Neural crest cell (in vitro differentiated cells): ENCODE measurements at regions not wholly inside any gene's neighbourhood (a gene's known extent, or its start where the extent isn't known, plus 50 kb on each side); places are given as distances from the start of the nearest gene placed in this dataset.

Experiments
- DNase-seq: peaks from one replicate; pipeline ENCODE4 v3.0.0; 2021; ENCODE audit warnings: low read depth, mixed read lengths, low spot score
- H3K27ac Mint-ChIP-seq: one replicate; pipeline ENCODE4 v1.8.0; 2021; ENCODE audit warnings: mild to moderate bottlenecking, mixed read lengths; ENCODE audit not compliant: unreplicated experiment
- H3K27me3 Mint-ChIP-seq: 2 replicates; pipeline ENCODE4 v1.8.0; 2021; ENCODE audit warnings: low read depth, mild to moderate bottlenecking, mixed read lengths
- H3K36me3 Mint-ChIP-seq: 2 replicates; pipeline ENCODE4 v1.8.0; 2021; ENCODE audit warnings: low read depth, mild to moderate bottlenecking, mixed read lengths
- H3K4me1 Mint-ChIP-seq: 2 replicates; pipeline ENCODE4 v1.8.0; 2021; ENCODE audit warnings: mixed read lengths
- H3K4me3 Mint-ChIP-seq: one replicate; pipeline ENCODE4 v1.8.0; 2021; ENCODE audit warnings: mild to moderate bottlenecking, mixed read lengths
- H3K9me3 Mint-ChIP-seq: 2 replicates; pipeline ENCODE4 v1.8.0; 2021; ENCODE audit warnings: mixed read lengths
- TF ChIP-seq, protein P1 (sequence below): fragments of 200-600 bp; sonication (generic); conservative IDR thresholded peaks from 2 replicates; pipeline ENCODE4 v1.5.0; 2021; ENCODE audit warnings: antibody characterized with exemption, mild to moderate bottlenecking

DNA sequence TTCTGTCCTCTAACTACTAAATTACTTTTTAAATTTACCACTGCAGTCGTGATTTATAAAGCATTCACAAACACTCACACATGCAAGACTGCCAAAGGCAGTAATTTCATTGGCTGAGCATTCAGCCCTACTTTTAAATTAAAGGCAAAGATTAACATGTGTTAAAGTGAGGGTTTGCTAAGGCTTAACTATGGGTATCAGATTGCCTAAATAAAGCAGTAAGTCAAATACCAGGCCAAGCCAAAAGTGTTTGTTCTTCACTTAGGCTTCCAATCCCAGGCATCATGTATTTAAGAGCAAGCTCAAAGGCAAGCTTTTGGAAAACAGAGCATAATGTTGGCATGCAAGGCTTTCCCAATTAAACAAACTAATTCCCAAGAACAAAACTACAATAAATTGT, 187.3 kb downstream of the SUCNR1 start:
- Mint-ChIP-seq H3K27ac (no peak overlapping the region), H3K9me3 (no peaks in the 10 kb centered on the region), H3K4me3 (no peak overlapping the region), H3K27me3 (no peaks in the 10 kb centered on the region), H3K36me3 (no peaks in the 10 kb centered on the region), H3K4me1 (no peaks in the 10 kb centered on the region)
- TF ChIP-seq, protein P1, sequence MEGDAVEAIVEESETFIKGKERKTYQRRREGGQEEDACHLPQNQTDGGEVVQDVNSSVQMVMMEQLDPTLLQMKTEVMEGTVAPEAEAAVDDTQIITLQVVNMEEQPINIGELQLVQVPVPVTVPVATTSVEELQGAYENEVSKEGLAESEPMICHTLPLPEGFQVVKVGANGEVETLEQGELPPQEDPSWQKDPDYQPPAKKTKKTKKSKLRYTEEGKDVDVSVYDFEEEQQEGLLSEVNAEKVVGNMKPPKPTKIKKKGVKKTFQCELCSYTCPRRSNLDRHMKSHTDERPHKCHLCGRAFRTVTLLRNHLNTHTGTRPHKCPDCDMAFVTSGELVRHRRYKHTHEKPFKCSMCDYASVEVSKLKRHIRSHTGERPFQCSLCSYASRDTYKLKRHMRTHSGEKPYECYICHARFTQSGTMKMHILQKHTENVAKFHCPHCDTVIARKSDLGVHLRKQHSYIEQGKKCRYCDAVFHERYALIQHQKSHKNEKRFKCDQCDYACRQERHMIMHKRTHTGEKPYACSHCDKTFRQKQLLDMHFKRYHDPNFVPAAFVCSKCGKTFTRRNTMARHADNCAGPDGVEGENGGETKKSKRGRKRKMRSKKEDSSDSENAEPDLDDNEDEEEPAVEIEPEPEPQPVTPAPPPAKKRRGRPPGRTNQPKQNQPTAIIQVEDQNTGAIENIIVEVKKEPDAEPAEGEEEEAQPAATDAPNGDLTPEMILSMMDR = no peak
- DNase-seq = no peak

DNA sequence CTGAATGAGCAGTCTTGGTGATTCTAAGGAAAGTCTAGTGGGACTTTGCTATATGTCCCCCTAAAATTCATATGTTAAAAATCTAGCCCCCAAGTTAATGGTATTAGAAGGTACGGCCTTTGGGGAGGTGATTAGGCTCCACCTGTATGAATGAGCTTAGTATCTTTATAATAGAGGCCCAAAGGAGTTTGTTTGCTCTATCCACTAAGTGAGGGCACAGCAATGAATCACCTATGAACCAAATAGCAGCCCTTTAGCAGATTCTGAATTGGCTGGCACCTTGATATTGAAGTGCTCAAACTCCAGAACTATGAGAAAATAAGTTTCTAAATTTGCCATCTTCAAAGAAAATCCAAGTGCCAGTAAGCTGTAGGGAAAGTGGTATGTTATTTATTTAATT, 187.9 kb downstream of the SUCNR1 start:
- H3K4me3 Mint-ChIP-seq = no peak overlapping the region
- no peaks in the 10 kb centered on the region for H3K27me3 Mint-ChIP-seq
- no peak for DNase-seq
- no peaks in the 10 kb centered on the region for H3K4me1 Mint-ChIP-seq
- no peaks in the 10 kb centered on the region for H3K36me3 Mint-ChIP-seq
- H3K27ac Mint-ChIP-seq = no peak overlapping the region
- TF ChIP-seq, protein P1 = no peak
- H3K9me3 Mint-ChIP-seq = no peaks in the 10 kb centered on the region

DNA sequence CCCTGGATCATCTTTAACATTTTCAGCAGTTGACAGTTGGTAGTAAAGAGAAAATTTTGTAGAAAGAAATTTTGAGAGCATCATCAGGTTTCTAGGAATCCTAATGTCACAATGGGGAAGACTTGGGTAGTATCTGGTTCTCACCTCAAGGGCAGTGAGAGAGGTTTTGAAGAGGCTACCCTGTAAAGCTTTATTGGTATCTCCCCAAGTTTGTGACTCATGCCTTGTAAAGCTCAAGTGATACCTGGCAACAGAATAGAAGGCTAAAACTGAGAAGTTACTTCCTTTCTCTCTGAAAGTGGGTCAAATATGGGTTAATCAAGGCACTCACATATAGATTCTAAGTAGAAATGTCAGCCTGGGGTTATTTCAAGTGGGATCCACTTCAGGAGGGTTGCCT, 196.4 kb downstream of the SUCNR1 start:
- H3K36me3 Mint-ChIP-seq = no peaks in the 10 kb centered on the region
- no peaks in the 10 kb centered on the region for H3K4me1 Mint-ChIP-seq
- TF ChIP-seq, protein P1 = no peak
- H3K27me3 Mint-ChIP-seq = no peaks in the 10 kb centered on the region
- DNase-seq = no peak
- H3K9me3 Mint-ChIP-seq = peaks cover 3% of the 10 kb centered on the region
- no peak overlapping the region for H3K4me3 Mint-ChIP-seq
- H3K27ac Mint-ChIP-seq = no peak overlapping the region

DNA sequence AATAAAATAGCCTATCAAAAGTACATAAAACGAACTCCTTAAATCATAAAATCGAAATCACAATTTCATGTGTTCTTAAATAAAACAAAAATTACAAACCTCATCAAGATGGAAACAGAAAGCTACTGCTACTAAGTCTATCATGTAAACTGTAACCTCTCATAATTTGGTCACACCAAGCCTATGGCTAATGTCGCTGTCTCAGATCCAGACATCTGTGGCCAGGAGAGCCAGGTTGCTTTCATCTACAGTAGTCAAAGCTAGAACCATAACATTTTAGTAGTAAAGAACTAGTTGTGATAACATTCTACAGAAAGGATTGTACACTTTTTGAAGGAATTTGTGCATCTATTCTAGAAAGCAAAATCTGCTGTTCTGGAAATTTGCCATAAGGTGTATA, 197.4 kb upstream of the MBNL1 start:
- H3K4me3 Mint-ChIP-seq = no peak overlapping the region
- no peaks in the 10 kb centered on the region for H3K36me3 Mint-ChIP-seq
- DNase-seq = no peak
- no peak overlapping the region for H3K27ac Mint-ChIP-seq
- TF ChIP-seq, protein P1 = no peak
- no peaks in the 10 kb centered on the region for H3K4me1 Mint-ChIP-seq
- peaks cover 3% of the 10 kb centered on the region for H3K9me3 Mint-ChIP-seq
- H3K27me3 Mint-ChIP-seq = no peaks in the 10 kb centered on the region

DNA sequence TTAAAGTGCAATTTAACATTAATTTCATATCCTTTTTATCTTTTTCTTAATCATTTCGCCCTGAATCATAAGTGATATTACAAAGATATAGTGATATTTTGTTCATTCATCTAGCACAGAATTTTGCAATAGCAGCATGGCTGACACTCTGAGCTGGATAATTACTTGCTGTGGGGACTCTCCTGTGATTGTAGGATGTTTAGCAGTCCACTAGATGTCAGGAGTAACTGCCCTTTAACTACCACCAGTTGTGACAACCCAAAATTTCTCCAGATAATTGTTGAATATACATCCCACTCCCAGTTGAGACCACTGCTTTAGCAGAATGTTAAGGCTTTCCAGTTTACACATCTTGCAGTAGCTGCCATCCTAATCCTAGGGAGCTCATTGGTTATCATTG, 196.8 kb upstream of the MBNL1 start:
- Mint-ChIP-seq H3K27me3 (no peaks in the 10 kb centered on the region), H3K4me1 (no peaks in the 10 kb centered on the region), H3K27ac (no peak overlapping the region), H3K36me3 (no peaks in the 10 kb centered on the region), H3K9me3 (peaks cover 3% of the 10 kb centered on the region), H3K4me3 (no peak overlapping the region)
- TF ChIP-seq, protein P1 = peak; percentile 58
- DNase-seq = no peak

DNA sequence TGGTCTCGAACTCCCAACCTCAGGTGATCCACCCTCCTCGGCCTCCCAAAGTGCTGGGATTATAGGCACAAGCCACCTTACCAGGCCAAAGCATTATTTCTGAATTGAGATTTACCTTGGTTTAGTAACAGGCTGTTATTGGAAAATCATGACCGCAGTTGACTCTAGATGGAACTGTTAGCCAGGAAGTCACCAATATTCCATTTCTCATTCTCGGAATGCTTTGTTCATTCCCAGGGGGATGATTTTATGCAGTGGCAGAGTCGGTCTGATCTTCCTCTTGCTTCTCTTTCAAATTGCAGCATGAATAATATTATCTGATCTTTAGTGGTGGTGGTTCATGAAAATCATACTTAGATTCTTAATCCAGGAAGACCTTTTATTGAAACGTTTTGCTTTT, 195.5 kb upstream of the MBNL1 start:
- no peak overlapping the region for H3K4me3 Mint-ChIP-seq
- H3K4me1 Mint-ChIP-seq = no peaks in the 10 kb centered on the region
- no peak overlapping the region for H3K27ac Mint-ChIP-seq
- no peaks in the 10 kb centered on the region for H3K27me3 Mint-ChIP-seq
- no peak for DNase-seq
- TF ChIP-seq, protein P1 = no peak
- H3K36me3 Mint-ChIP-seq = no peaks in the 10 kb centered on the region
- peaks cover 3% of the 10 kb centered on the region for H3K9me3 Mint-ChIP-seq
